K562 (cell line): ENCODE measurements at regions not wholly inside any gene's neighbourhood (a gene's known extent, or its start where the extent isn't known, plus 50 kb on each side); places are given as distances from the start of the nearest gene placed in this dataset.
A peak's percentile ranks its signal among the peaks of the same experiment; 100 is the strongest.

Source experiments
- ARID2 ChIP-seq: fragments of 450-650 bp; IDR thresholded peaks from 2 replicates; pipeline ENCODE4 v1.6.1; 2017; ENCODE audit warnings: antibody characterized with exemption, mild to moderate bottlenecking
- CREB5 ChIP-seq: fragments of 250-450 bp; sonication (Bioruptor Pico); IDR thresholded peaks from 2 replicates; pipeline ENCODE4 v1.5.0; 2020; ENCODE audit warnings: mild to moderate bottlenecking
- ELF1 ChIP-seq: fragments of 200-800 bp; sonication (Bioruptor generic); IDR thresholded peaks from 2 replicates; pipeline ENCODE4 v1.6.1; 2016; ENCODE audit warnings: missing genetic modification characterization, missing compliant biosample characterization
- HMGXB4 ChIP-seq: sonication (generic); formaldehyde crosslinking; IDR thresholded peaks from 2 replicates; pipeline ENCODE4 v1.8.1; 2023; ENCODE audit warnings: mild to moderate bottlenecking, missing genetic modification reagents
- MAZ ChIP-seq, 2 experiments: fragments of 450-650 bp in 1 of 2; sonication (generic) in 1 of 2; formaldehyde crosslinking; IDR thresholded peaks in 1 of 2; conservative IDR thresholded peaks in 1 of 2; 2 replicates each; pipeline versions ENCODE4 v1.4.0 to v1.5.0; 2020; ENCODE audit warnings: mild to moderate bottlenecking in 1 of 2, missing genetic modification reagents in 1 of 2
- NR2C2 ChIP-seq, 2 experiments: fragments of 200-800 bp in 1 of 2; sonication (Bioruptor generic) in 1 of 2; sonication (generic) in 1 of 2; formaldehyde crosslinking in 1 of 2; IDR thresholded peaks; 2 replicates each; pipeline versions ENCODE4 v1.6.1 to v1.8.0; 2016 to 2022; ENCODE audit warnings: mild to moderate bottlenecking in 1 of 2, missing compliant biosample characterization in 1 of 2, missing genetic modification characterization in 1 of 2, missing genetic modification reagents in 1 of 2
- NUFIP1 ChIP-seq: fragments of 450-650 bp; IDR thresholded peaks from 2 replicates; pipeline ENCODE4 v1.6.1; 2018; ENCODE audit not compliant: partially characterized antibody
- POLR2AphosphoS5 ChIP-seq: IDR thresholded peaks from 2 replicates; pipeline ENCODE4 v1.6.1; 2011; ENCODE audit warnings: mild to moderate bottlenecking, low read depth, low read length, moderate library complexity; ENCODE audit not compliant: control insufficient read depth, insufficient read depth
- RUNX1 ChIP-seq: sonication (generic); IDR thresholded peaks from 2 replicates; pipeline ENCODE4 v1.6.1; 2016; ENCODE audit warnings: antibody characterized with exemption, low read depth
- SMARCA4 ChIP-seq: fragments of 450-650 bp; IDR thresholded peaks from 2 replicates; pipeline ENCODE4 v1.6.1; 2016
- SPI1 ChIP-seq: IDR thresholded peaks from 2 replicates; pipeline ENCODE4 v1.6.1; 2011; ENCODE audit warnings: low read depth, low read length, control low read depth, borderline replicate concordance
- ZBTB1 ChIP-seq: sonication (generic); formaldehyde crosslinking; IDR thresholded peaks from 2 replicates; pipeline ENCODE4 v1.8.1; 2023; ENCODE audit warnings: missing genetic modification reagents, low read depth, mild to moderate bottlenecking, borderline replicate concordance
- ZBTB2 ChIP-seq: fragments of 450-650 bp; IDR thresholded peaks from 2 replicates; pipeline ENCODE4 v1.6.1; 2016; ENCODE audit warnings: antibody characterized with exemption
- ZKSCAN1 ChIP-seq: fragments of 150-350 bp; IDR thresholded peaks from 2 replicates; pipeline ENCODE4 v1.6.1; 2016; ENCODE audit warnings: low read depth, low read length
- ZZZ3 ChIP-seq: fragments of 450-650 bp; IDR thresholded peaks from 2 replicates; pipeline ENCODE4 v1.6.1; 2016; ENCODE audit warnings: antibody characterized with exemption, mild to moderate bottlenecking, moderate library complexity
- TF ChIP-seq, protein P1 (sequence below): fragments of 250-450 bp; sonication (Bioruptor Pico); IDR thresholded peaks from 2 replicates; pipeline ENCODE4 v1.4.0; 2020; ENCODE audit warnings: mild to moderate bottlenecking
- TF ChIP-seq, protein P2 (sequence below): sonication (generic); formaldehyde crosslinking; IDR thresholded peaks from 2 replicates; pipeline ENCODE4 v1.9.0; 2022; ENCODE audit warnings: mild to moderate bottlenecking, missing genetic modification reagents
- TF ChIP-seq, protein P3 (sequence below): fragments of 250-450 bp; sonication (Bioruptor Pico); IDR thresholded peaks from 2 replicates; pipeline ENCODE4 v1.8.0; 2021; ENCODE audit warnings: moderate library complexity, mild to moderate bottlenecking, inconsistent platforms

DNA sequence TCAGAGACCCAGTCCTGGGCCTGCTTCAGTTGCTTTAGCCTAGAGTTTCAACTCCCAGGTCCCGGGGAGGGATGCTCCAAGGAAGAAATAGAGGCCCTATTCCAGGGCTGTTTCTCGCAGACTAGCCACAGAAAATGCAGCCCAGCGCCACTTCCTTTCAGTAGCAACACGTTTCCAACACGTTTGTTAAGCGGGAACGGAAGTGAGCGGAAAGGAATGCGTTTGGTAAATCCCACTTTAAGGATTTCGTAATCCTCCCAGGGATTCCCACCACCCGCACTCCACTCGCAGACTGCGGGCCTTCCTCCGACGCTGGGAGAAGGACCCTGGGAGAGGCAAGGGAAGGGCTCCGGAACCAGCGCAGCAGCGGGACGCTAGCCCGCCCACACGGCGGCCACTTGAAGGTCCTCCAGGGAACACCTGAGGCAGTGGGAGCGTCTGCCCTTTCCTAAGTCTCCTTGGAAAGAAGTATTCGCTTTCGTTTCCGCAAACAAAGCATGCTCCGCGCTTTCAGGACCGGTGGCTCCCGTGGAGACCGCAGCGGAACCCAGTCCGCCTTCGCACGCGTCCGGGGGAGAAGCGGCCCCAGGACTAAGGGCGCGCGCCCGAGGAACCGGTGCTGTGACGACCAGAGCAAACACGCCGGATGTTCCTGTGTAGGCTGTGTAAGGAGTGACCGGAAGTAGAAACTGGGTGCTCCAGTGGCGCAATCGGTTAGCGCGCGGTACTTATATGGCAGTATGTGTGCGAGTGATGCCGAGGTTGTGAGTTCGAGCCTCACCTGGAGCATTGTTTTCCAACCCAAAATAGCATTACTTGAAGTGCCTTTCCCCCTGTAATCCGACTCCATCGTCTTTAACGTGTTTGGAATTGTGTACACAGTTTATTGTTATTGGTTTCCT lies 227.6 kb upstream of the PRSS16 start (continued):
- TF ChIP-seq ZBTB1 (CRISPR knock-in tag) (0 out of 2 replicates have a peak, but pooled peaks have one; percentile 64), SMARCA4 (no peak), ARID2 (no peak), SPI1 (peak; percentile 86), ELF1 (tag) (peak; percentile 88), POLR2AphosphoS5 (peak; percentile 94), HMGXB4 (peak; percentile 95), RUNX1 (no peak), ZBTB2 (peak; percentile 33; the same call in 1 of the 2 replicates), NR2C2 (CRISPR knock-in tag; IDR thresholded peaks at IDR 0.05) (peak; percentile 69), NR2C2 (tag; IDR thresholded peaks at IDR 0.05) (peak; percentile 86), CREB5 (CRISPR knock-in tag) (no peak), MAZ (CRISPR knock-in tag; conservative IDR thresholded peaks at IDR 0.05 in 1 of 2, IDR thresholded peaks at IDR 0.05 in 1 of 2) (peak; percentile 79 to 92), ZZZ3 (peak; percentile 19; the same call in 1 of the 2 replicates), NUFIP1 (no peak), ZKSCAN1 (no peak; the same call in 1 of the 2 replicates)
- TF ChIP-seq, protein P1, sequence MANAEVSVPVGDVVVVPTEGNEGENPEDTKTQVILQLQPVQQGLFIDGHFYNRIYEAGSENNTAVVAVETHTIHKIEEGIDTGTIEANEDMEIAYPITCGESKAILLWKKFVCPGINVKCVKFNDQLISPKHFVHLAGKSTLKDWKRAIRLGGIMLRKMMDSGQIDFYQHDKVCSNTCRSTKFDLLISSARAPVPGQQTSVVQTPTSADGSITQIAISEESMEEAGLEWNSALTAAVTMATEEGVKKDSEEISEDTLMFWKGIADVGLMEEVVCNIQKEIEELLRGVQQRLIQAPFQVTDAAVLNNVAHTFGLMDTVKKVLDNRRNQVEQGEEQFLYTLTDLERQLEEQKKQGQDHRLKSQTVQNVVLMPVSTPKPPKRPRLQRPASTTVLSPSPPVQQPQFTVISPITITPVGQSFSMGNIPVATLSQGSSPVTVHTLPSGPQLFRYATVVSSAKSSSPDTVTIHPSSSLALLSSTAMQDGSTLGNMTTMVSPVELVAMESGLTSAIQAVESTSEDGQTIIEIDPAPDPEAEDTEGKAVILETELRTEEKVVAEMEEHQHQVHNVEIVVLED, result no peak
- TF ChIP-seq, protein P2, sequence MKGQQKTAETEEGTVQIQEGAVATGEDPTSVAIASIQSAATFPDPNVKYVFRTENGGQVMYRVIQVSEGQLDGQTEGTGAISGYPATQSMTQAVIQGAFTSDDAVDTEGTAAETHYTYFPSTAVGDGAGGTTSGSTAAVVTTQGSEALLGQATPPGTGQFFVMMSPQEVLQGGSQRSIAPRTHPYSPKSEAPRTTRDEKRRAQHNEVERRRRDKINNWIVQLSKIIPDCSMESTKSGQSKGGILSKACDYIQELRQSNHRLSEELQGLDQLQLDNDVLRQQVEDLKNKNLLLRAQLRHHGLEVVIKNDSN (CRISPR knock-in tag), result no peak
- TF ChIP-seq, protein P3, sequence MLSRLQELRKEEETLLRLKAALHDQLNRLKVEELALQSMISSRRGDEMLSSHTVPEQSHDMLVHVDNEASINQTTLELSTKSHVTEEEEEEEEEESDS (CRISPR knock-in tag), result no peak
